Transverse colon (tissue), 4 donors: ENCODE measurements at regions not wholly inside any gene's neighbourhood (a gene's known extent, or its start where the extent isn't known, plus 50 kb on each side); places are given as distances from the start of the nearest gene placed in this dataset.

Experiments used
- DNase-seq: peaks from one replicate; pipeline ENCODE4 v3.0.0-alpha.2; 2019
- H3K27ac ChIP-seq, 4 donors: fragments of 200-600 bp; sonication (generic); 2 replicates each; pipeline ENCODE4 v1.5.1; 2016 to 2018; ENCODE audit warnings: inconsistent platforms in 4 of 4
- H3K27me3 ChIP-seq: fragments of 200-600 bp; sonication (generic); 2 replicates; pipeline ENCODE4 v1.5.1; 2017; ENCODE audit warnings: inconsistent platforms
- H3K36me3 ChIP-seq, 4 donors: fragments of 200-600 bp; sonication (generic); 2 replicates each; pipeline ENCODE4 v1.5.1; 2017 to 2019; ENCODE audit warnings: inconsistent platforms in 4 of 4
- H3K4me1 ChIP-seq, 4 donors: fragments of 200-600 bp; sonication (generic); 2 replicates each; pipeline ENCODE4 v1.5.1; 2017 to 2020; ENCODE audit warnings: inconsistent platforms in 4 of 4
- H3K4me3 ChIP-seq, 4 donors: fragments of 200-600 bp; sonication (generic); 1 replicate in 1 of 4; 2 replicates in 3 of 4; pipeline versions ENCODE4 v1.5.1 to v1.6.1; 2017 to 2019; ENCODE audit warnings: inconsistent platforms in 4 of 4
- H3K9me3 ChIP-seq, 2 donors: fragments of 200-600 bp; sonication (generic); 2 replicates each; pipeline ENCODE4 v1.5.1; 2017 to 2019; ENCODE audit warnings: inconsistent platforms in 2 of 2
- EP300 ChIP-seq: sonication (generic); formaldehyde crosslinking; IDR thresholded peaks from one replicate; pipeline ENCODE4 v1.6.1; 2017; ENCODE audit warnings: antibody characterized with exemption, low read depth
- POLR2A ChIP-seq: fragments of 450-650 bp; IDR thresholded peaks from one replicate; pipeline ENCODE4 v1.6.1; 2016; ENCODE audit warnings: antibody characterized with exemption, mild to moderate bottlenecking, moderate library complexity
- POLR2AphosphoS5 ChIP-seq, 3 donors: sonication (generic); formaldehyde crosslinking; IDR thresholded peaks; one replicate each; pipeline ENCODE4 v1.6.1; 2016; ENCODE audit warnings: antibody characterized with exemption in 3 of 3
- WGBS, 2 donors: methylation state at CpG; one replicate each; pipeline ENCODE4 v1.1.5; 2018; ENCODE audit warnings: low coverage in 1 of 2; 5-methylcytosine and 5-hydroxymethylcytosine counted together
- in situ Hi-C, 4 donors: fragments of 200-750 bp; cut with MboI; loops; one replicate each; pipeline versions ENCODE4 v1.15.0 to v1.15.1; 2017; ENCODE audit warnings: low sequenced_read_pairs in 3 of 4, low pct_ligation_motif_present in 1 of 4, low pct_unique_long_range_greater_than_20kb in 1 of 4
- intact Hi-C: fragments of 100-400 bp; cut with DNase I; formaldehyde crosslinking; loops from one replicate; pipeline ENCODE4 v1.15.1; 2023; ENCODE audit warnings: low total_unique reads
- TF ChIP-seq, protein P1 (sequence below), 5 experiments: fragments of 200-600 bp in 3 of 5; fragments of 450-650 bp in 2 of 5; sonication (generic) in 3 of 5; IDR thresholded peaks; 1 replicate in 2 of 5; 2 replicates in 3 of 5; pipeline ENCODE4 v1.5.1; 2016 to 2017; ENCODE audit warnings: antibody characterized with exemption in 5 of 5, inconsistent platforms in 3 of 5, mild to moderate bottlenecking in 2 of 5, moderate library complexity in 1 of 5

DNA sequence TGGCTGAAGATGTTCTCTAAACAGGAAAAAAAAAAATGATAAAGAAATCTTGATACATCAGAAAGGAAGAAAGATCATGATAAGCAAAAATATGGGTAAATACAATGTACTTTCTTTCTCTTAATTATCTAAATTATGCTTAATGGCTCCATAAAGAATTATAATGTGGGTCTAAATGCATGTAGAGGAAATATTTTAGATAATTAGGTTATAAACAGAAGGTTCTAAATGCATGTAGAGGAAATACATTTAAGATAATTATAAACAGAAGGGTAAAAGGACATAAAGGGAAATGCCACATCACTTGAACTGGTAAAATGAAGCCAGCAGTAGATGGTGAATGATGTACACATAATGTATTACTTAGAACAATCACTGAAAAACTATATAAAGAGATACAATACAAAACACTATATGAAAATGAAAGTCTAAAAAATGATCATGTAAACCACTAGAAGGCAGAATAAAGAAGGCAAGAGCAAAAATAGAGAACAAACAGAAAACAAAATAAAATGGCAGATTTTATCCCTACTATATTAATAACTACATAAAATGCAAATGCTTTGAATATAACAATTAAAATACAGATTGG lies 308.4 kb upstream of the CDH2 start:
- H3K27me3 ChIP-seq: no peaks in the 10 kb centered on the region
- TF ChIP-seq POLR2AphosphoS5 (IDR thresholded peaks at IDR 0.05) (no peak), EP300 (no peak), POLR2A (no peak)
- TF ChIP-seq, protein P1, sequence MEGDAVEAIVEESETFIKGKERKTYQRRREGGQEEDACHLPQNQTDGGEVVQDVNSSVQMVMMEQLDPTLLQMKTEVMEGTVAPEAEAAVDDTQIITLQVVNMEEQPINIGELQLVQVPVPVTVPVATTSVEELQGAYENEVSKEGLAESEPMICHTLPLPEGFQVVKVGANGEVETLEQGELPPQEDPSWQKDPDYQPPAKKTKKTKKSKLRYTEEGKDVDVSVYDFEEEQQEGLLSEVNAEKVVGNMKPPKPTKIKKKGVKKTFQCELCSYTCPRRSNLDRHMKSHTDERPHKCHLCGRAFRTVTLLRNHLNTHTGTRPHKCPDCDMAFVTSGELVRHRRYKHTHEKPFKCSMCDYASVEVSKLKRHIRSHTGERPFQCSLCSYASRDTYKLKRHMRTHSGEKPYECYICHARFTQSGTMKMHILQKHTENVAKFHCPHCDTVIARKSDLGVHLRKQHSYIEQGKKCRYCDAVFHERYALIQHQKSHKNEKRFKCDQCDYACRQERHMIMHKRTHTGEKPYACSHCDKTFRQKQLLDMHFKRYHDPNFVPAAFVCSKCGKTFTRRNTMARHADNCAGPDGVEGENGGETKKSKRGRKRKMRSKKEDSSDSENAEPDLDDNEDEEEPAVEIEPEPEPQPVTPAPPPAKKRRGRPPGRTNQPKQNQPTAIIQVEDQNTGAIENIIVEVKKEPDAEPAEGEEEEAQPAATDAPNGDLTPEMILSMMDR (IDR thresholded peaks at IDR 0.05): no peak
- no peak for DNase-seq
- no peaks in the 10 kb centered on the region for H3K9me3 ChIP-seq
- in situ Hi-C loops: no loop called here
- no peak overlapping the region for H3K4me3 ChIP-seq
- H3K4me1 ChIP-seq: no peaks in the 10 kb centered on the region
- no peaks in the 10 kb centered on the region for H3K36me3 ChIP-seq
- intact Hi-C loops: no loop called here
- no peak overlapping the region for H3K27ac ChIP-seq

DNA sequence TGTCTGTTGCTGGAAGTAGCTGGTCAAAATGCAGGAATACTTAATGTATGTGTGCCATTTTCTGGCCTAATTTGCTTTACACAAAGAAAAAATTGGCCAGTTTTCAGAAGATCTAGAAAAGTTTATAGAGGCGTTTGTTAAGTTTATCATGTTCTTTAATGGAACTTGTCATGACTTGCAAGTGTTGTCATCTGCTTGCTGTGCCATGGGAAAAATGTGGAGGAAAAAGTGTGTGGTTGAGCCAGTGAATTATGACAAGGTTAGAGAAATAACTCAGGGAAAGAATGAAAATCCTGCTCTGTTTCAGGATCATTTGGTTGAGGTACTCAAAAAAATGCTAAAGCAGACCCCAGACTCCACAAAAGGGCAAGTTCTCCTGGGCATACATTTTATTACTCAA lies 301.6 kb upstream of the CDH2 start:
- intact Hi-C loops: no loop called here
- no peak for DNase-seq

DNA sequence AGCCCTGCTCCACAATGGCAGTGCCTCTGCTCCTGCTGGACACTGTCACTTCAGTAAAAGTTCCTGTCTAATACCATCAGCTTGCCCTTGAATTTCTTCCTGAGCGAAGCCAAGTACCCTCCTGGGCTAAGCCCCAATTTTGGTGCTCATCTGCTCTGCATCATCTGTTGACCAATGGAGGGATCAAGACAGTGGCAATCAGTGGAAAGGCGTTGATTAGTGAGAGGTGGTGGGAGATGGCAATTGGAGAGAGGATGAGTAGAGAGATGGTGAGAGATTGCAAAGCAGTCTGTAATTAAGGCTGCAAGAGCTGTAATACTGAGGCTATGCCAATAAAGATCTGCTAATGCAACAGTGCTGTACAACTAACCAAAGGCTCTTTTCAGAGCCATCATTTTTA lies 299.4 kb upstream of the CDH2 start:
- no peak overlapping the region for H3K4me3 ChIP-seq
- intact Hi-C loops: no loop called here
- DNase-seq: no peak
- no peaks in the 10 kb centered on the region for H3K36me3 ChIP-seq
- H3K27me3 ChIP-seq: no peaks in the 10 kb centered on the region
- no peak for TF ChIP-seq EP300
- TF ChIP-seq POLR2A: no peak
- no peak for TF ChIP-seq POLR2AphosphoS5 (IDR thresholded peaks at IDR 0.05)
- TF ChIP-seq, protein P1 (IDR thresholded peaks at IDR 0.05): no peak
- H3K4me1 ChIP-seq: no peaks in the 10 kb centered on the region
- no peaks in the 10 kb centered on the region for H3K9me3 ChIP-seq
- in situ Hi-C loops: no loop called here
- 57 to 66% methylated on average over 1 to 2 of the region's 2 CpGs for WGBS, 2 donors
- no peak overlapping the region for H3K27ac ChIP-seq

More for the DNA sequence above, 301.6 kb upstream of the CDH2 start:
- 76 to 83% methylated on average over 1 of the region's 1 CpG for WGBS, 2 donors
- in situ Hi-C loops: no loop called here
- no peaks in the 10 kb centered on the region for H3K27me3 ChIP-seq
- H3K36me3 ChIP-seq: no peaks in the 10 kb centered on the region
- H3K27ac ChIP-seq: no peak overlapping the region
- TF ChIP-seq POLR2A: no peak
- no peak for TF ChIP-seq POLR2AphosphoS5 (IDR thresholded peaks at IDR 0.05)
- no peak overlapping the region for H3K4me3 ChIP-seq
- no peaks in the 10 kb centered on the region for H3K9me3 ChIP-seq
- no peaks in the 10 kb centered on the region for H3K4me1 ChIP-seq

DNA sequence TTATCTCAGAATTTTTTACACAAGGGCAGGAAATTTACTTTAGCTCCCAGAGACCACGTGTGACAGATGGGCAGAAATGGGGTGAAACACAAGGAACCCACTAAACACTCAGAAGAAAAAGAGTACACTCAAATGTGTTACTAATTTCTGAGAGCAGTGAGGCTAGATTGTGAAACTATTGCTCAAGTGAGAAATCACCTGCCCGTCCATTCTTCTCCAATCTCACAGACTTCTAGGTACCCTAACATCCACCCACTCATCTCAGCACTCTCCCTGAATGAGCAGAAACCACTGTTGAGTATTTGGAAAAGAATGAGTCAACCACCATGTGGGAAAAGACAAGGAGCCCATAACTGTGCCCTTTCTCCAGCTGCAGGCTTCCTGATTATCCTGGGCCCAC lies 293.0 kb upstream of the CDH2 start:
- Histone ChIP-seq H3K27me3 (no peaks in the 10 kb centered on the region), H3K27ac (no peak overlapping the region), H3K36me3 (no peaks in the 10 kb centered on the region), H3K4me3 (no peak overlapping the region), H3K4me1 (no peaks in the 10 kb centered on the region), H3K9me3 (no peaks in the 10 kb centered on the region)
- DNase-seq: no peak
- intact Hi-C loops (no loop called here), in situ Hi-C loops (loop anchor here in 1 of 4 donors (25.0 kb wide), 1 partner anchor 108 kb away; no protein-coding TSS in a partner anchor)
- TF ChIP-seq POLR2A: no peak
- no peak for TF ChIP-seq POLR2AphosphoS5 (IDR thresholded peaks at IDR 0.05)
- no peak for TF ChIP-seq EP300
- TF ChIP-seq, protein P1 (IDR thresholded peaks at IDR 0.05): no peak
- 38 to 48% methylated on average over 2 of the region's 2 CpGs for WGBS, 2 donors

DNA sequence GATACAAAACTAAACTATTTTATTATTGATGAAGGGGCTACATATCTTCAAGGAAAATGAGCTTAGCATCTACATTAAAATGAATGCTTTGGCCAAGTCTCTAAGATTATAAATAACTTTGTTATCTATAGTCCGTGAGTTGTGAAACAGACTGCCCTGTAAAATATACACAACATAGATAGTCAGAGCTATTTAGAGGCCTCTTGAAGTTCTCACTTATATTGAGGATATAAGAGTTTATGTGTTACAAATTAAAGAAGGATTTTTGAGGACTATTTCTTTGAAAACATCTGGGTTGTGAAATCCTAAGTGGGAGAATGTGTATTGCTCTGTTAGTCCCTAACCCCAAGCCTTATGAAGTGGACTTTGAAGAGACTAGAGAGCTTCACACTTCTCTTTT lies 292.0 kb upstream of the CDH2 start:
- no peaks in the 10 kb centered on the region for H3K36me3 ChIP-seq
- TF ChIP-seq POLR2AphosphoS5 (IDR thresholded peaks at IDR 0.05): no peak
- no peaks in the 10 kb centered on the region for H3K27me3 ChIP-seq
- no peak overlapping the region for H3K4me3 ChIP-seq
- 15 to 30% methylated on average over 1 of the region's 1 CpG for WGBS, 2 donors
- in situ Hi-C loops (loop anchor here in 1 of 4 donors (25.0 kb wide), 1 partner anchor 107 kb away; no protein-coding TSS in a partner anchor), intact Hi-C loops (no loop called here)
- no peaks in the 10 kb centered on the region for H3K4me1 ChIP-seq
- DNase-seq: no peak
- H3K27ac ChIP-seq: no peak overlapping the region
- H3K9me3 ChIP-seq: no peaks in the 10 kb centered on the region
